ENCODE measurements at regions not wholly inside any gene's neighbourhood (a gene's known extent, or its start where the extent isn't known, plus 50 kb on each side); places are given as distances from the start of the nearest gene placed in this dataset.

- H3K4me3 ChIP-seq (ENCODE audit: low read depth, low read length) = no peak overlapping the region
- TF ChIP-seq CTCF (IDR thresholded peaks at IDR 0.05; ENCODE audit: insufficient read depth, low read length) = no peak
- DNase-seq (ENCODE audit: low read depth) = peak; percentile 64
Measured at GRCh38 chr13:89150362-89150761, 1479.2 kb downstream of the SLITRK5 start.

GRCh38 chr13:89153941-89154340 is 1482.8 kb downstream of the SLITRK5 start:
- DNase-seq (ENCODE audit: low read depth) = no peak
- no peak for TF ChIP-seq CTCF (IDR thresholded peaks at IDR 0.05; ENCODE audit: insufficient read depth, low read length)
- H3K4me3 ChIP-seq (ENCODE audit: low read depth, low read length) = no peak overlapping the region

GRCh38 chr13:89163096-89163495 is 1491.9 kb downstream of the SLITRK5 start:
- peak overlapping the region; percentile 54 for H3K4me3 ChIP-seq (ENCODE audit: low read depth, low read length)
- peak; percentile 71 for DNase-seq (ENCODE audit: low read depth)
- TF ChIP-seq CTCF (IDR thresholded peaks at IDR 0.05; ENCODE audit: insufficient read depth, low read length) = no peak

- no peak for DNase-seq (ENCODE audit: low read depth)
- no peak overlapping the region for H3K4me3 ChIP-seq (ENCODE audit: low read depth, low read length)
- TF ChIP-seq CTCF (IDR thresholded peaks at IDR 0.05; ENCODE audit: insufficient read depth, low read length) = no peak
Measured at GRCh38 chr13:89165685-89166084, 1494.5 kb downstream of the SLITRK5 start.

- H3K4me3 ChIP-seq (ENCODE audit: low read depth, low read length) = no peak overlapping the region
- no peak for DNase-seq (ENCODE audit: low read depth)
- TF ChIP-seq CTCF (IDR thresholded peaks at IDR 0.05; ENCODE audit: insufficient read depth, low read length) = no peak
Measured at GRCh38 chr13:89169951-89170350, 1498.8 kb downstream of the SLITRK5 start.

- no peak for DNase-seq (ENCODE audit: low read depth)
- H3K4me3 ChIP-seq (ENCODE audit: low read depth, low read length) = no peak overlapping the region
- TF ChIP-seq CTCF (IDR thresholded peaks at IDR 0.05; ENCODE audit: insufficient read depth, low read length) = no peak
Measured at GRCh38 chr13:89181041-89181440, 1509.9 kb downstream of the SLITRK5 start.

GRCh38 chr13:89199138-89199537 is 1528.0 kb downstream of the SLITRK5 start:
- no peak overlapping the region for H3K4me3 ChIP-seq (ENCODE audit: low read depth, low read length)
- no peak for TF ChIP-seq CTCF (IDR thresholded peaks at IDR 0.05; ENCODE audit: insufficient read depth, low read length)
- DNase-seq (ENCODE audit: low read depth) = no peak
